NCI-H1930 (cell line): ENCODE measurements at regions not wholly inside any gene's neighbourhood (a gene's known extent, or its start where the extent isn't known, plus 50 kb on each side); places are given as distances from the start of the nearest gene placed in this dataset.

ENCODE experiments used
- DNase-seq, 2 experiments: peaks; one replicate each; lab custom pipeline; 2025; lab: John Stamatoyannopoulos, UW

- DNase-seq, result no peak
These were observed 112.9 kb upstream of the JAZF1 start for GRCh38 chr7:28293527-28293835.

DNA sequence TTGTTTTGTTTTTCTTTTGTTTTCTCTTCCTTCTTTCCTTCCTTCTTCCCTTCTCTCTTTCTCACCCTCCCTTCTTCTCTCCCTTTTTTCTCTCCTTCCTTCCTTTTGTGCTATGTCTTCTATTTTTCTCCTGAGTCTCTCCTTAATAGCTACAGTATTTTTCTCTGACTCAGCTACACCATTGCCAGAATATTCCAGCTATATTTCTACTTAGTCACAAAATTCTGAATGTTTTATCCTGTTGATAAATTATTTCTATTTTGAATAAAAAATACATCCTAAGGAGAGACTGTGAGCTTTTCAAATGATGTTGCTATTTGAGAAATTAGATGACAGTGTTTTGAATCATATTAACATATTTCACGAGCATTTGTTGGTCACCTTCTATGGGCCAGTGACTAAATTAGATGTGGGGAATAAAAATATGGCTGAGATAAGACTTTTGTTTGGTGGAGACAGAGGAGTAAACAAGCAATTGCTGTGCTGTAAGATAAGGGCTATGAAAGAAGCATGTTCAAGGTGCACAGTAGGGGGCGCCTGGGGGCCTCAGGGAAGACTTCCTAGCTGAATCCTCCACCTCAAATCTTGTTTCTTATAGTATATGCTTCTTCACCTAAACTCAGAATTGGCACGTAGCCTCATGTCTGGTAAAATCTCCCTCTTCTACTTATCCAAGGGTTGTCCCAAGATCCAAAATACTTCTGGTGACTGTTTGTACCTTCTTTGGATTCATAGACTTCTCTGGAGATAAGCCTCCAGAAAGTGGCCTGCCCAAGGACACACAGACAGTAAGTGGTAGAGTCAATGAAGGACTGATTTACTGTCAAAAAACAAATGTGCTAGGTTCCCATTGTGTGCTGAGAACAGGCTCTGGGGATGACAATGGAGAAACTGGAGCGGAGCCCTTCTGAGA is 115.5 kb upstream of the CREB5 start:
- no peak for DNase-seq

- no peak for DNase-seq
These were observed 114.4 kb upstream of the CREB5 start for GRCh38 chr7:28297801-28298459.

DNA sequence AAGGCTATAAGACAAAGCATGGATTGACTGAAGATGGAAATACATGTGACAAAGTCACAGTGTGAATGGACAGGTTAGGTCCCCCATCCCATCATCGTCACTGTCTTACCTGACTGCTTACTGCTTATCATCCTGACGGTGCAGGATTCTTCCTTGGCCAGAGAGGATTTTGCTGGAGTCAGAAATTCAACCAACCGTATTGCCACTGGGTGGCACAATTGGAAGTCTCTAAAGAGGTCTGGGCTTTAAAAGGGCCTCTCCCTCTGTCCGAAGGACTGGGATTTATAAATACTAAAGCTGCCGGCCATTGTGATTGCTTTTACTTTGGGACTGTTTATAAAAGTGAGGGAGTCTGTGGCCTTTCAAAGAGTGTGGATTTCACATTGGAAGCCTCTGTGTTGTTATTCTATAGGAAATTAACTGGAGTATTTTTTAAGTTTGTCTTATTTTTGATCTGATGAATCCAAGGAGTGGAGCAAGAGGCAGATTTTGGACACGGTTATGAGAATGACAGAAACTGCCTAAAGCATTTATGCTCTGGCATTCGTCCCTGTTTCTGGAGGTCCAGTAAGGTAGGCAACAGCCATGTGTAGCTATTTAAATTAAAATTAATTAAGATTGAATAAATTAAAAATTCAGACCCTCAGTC is 113.3 kb upstream of the CREB5 start:
- DNase-seq, result peak; percentile 57 to 65

DNA sequence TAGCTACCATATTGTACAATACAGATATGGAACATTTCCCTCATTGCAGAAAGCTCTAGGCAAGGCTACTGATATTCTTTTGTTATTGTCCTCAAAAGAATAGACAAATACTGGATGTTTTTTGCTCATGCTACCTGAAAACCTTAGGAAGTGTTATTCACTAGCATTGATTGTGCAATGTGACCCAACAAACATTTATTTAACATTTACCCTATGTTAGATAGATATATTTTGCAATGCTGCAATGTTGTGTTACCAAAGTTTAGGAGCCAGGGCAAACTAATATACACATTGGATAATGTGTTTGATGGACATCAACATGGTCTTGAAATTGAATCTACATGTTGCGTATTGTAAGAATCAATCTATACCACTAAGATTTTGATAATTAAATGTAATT is 112.8 kb upstream of the CREB5 start:
- no peak for DNase-seq

DNA sequence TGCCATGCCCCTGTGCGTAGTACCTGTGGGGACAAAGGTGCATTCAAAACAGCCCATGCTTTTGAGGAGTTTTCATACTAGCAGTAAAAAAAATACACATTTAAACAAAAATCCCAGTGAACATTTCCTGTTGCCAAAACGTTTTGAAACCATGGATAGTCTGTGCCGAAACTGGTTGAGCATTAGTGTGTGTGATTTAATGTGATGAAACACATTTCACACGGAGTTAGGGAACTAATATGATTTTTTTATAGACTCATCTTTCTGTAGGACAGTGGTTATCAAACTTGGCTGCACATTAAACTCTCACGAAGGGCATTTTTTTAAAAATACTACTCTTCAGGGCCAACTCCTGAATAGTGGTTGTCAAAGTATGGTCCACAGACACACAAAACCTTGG is 111.8 kb upstream of the CREB5 start:
- no peak for DNase-seq

GRCh38 chr7:28301148-28301641 is 111.1 kb upstream of the CREB5 start:
- DNase-seq, result no peak

GRCh38 chr7:28304290-28304689 is 108.0 kb upstream of the CREB5 start:
- DNase-seq, result no peak

DNA sequence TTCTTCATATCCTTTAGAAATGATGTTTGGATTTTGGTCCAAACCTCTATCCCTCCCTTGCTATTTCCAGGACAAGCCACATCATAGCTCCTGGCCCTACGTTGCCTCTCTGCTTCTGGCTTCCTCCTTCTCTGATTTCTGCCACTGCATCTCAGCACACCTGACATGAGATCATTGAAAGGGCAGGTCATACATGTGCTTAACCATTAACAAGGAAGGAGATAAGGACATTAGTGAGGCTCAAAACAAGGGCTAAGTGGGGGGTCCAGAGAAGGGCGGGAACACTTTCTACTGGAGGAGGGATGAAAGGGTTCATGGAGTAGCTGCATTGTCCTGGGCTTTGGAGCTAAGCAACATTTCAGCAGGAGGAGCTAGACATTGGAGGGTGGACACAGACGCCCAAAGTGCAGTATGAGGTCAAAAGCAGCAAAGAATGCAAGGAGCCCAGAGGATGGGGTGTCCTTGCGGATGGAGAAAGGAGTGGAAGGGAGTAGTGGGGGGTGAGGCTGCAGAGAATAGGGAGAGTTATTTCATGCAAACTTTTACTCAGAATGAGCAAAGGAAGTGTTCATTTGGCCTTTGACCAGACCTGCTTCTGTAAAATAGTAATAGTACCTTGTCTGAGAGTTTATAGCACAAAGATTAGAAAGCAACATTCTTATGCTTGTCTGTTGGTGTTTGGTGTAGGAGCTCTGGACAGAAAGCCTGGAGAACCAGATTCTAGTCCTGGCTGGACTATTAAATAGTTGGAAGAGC is 102.4 kb upstream of the CREB5 start:
- no peak for DNase-seq

GRCh38 chr7:28310460-28310848 is 101.9 kb upstream of the CREB5 start:
- no peak for DNase-seq

- no peak for DNase-seq
These were observed 100.6 kb upstream of the CREB5 start for GRCh38 chr7:28311670-28312069.

DNA sequence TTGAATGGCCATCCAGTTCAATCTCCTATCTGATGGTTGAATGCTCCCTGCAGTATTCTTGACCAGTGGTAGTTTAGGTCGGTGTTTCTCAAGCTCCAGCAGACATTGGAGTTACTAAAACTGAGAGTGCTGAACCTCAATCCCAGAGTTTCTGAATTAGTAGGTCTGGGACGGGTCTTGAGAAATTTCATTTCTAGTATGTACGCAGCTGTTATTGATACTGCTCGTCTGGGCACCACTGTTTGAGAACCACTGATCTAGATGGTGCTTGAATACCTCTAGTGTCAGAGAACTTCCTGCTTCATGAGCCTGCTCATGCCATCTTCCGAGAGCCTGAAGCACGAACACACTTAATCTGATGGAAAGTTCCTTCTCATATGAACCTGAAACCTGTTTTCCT is 99.4 kb upstream of the CREB5 start:
- DNase-seq, result no peak

- DNase-seq, result no peak
These were observed 97.5 kb upstream of the CREB5 start for GRCh38 chr7:28314841-28315240.

GRCh38 chr7:28315565-28316410 is 96.5 kb upstream of the CREB5 start:
- DNase-seq, result no peak

DNA sequence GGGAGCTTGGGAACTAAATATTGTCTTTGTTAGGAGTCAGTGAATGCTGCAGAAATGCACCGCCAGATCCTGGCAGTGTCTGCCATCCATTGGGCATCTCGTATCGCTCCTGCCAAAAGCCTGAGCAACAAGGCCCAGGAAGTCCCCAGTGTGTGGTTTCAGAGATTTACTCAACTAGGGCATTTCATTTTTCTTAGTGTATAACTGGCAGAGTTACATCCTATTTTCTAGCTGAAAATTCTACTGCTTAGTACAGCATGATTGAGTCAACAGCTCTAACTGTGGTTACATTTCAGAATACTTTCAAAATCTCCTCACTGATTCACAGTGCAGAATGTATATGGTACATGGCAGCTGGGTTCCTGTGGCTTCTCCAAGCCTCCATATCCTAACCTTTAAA is 95.8 kb upstream of the CREB5 start:
- no peak for DNase-seq

- no peak for DNase-seq
These were observed 94.1 kb upstream of the CREB5 start for GRCh38 chr7:28318101-28318762.

- no peak for DNase-seq
These were observed 88.5 kb upstream of the CREB5 start for GRCh38 chr7:28323833-28324232.

- no peak for DNase-seq
These were observed 84.2 kb upstream of the CREB5 start for GRCh38 chr7:28328146-28328545.

DNA sequence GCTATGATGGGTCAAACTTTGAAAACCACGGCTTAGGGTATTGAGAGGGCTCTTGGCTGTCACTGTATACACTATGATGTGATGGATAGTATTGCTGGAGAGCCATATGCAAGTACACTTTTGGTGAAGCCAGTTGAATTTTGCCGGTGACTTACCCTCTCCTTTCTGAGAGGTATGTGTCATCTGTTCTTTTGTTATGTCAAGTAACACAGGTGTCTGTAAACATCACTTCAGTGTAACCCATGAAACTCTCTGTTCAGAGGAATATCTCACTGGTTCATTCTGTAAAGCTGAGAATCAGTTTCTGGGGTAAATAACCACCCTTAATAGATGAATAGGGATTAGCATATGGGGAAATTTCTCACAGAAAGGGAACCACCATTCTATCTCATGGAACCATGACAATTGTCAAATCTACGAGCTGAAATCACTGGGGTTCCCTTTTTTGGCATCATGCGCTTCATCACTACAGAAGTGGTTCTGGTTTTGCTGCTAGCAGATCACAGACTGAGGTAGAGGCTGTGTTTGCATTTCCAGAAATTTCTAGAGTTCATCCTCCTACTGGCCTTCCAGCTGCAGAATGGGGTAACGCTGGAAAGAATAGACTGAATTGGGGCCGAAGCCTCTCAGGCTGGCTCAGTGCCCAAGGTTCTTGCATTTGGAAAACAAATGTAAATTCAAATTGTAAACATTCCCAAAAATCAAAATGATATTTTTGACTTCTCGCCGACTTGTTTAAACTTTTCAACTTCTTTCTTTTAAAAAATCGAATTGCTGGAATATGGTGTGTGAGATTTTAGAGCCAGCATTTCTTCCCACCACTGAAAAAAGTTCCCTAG is 83.3 kb upstream of the CREB5 start:
- no peak for DNase-seq
